GM12878 (cell line): ENCODE measurements at regions not wholly inside any gene's neighbourhood (a gene's known extent, or its start where the extent isn't known, plus 50 kb on each side); places are given as distances from the start of the nearest gene placed in this dataset.

Experiments
- ATAC-seq: fragments of 200-7000 bp; cut with Tn5 transposase; 3 replicates; pipeline ENCODE4 v1.9.1; 2020; ENCODE audit warnings: mild to moderate bottlenecking, moderate library complexity
- BruUV-seq: library from RNA; stranded (reverse); fragments of 400-500 nt; replicated peaks from 2 replicates; lab custom pipeline; 2021; lab: Mats Ljungman, UMichigan
- CTCF ChIA-PET: fragments of 300-600 bp; sonication (Branson Sonifier 250); formaldehyde crosslinking; extraction: SDS; loops from one replicate; lab custom pipeline; 2021; ENCODE audit warnings: inconsistent platforms; lab: Yijun Ruan, JAX
- POLR2A ChIA-PET: fragments of 350-600 bp; formaldehyde crosslinking; extraction: SDS; loops from one replicate; lab custom pipeline; 2021; ENCODE audit warnings: inconsistent platforms; lab: Charles Lee
- RAD21 ChIA-PET: fragments of 300-600 bp; sonication (Branson Sonifier 250); formaldehyde crosslinking; loops from one replicate; lab custom pipeline; 2023; ENCODE audit warnings: antibody characterized with exemption; ENCODE audit not compliant: unreplicated experiment; lab: Charles Lee
- SMC1A ChIA-PET: fragments of 300-600 bp; sonication (Branson Sonifier 250); formaldehyde crosslinking; loops from one replicate; lab custom pipeline; 2023; ENCODE audit not compliant: unreplicated experiment, uncharacterized antibody; lab: Charles Lee
- DNase-seq: peaks from one replicate; pipeline ENCODE4 v3.0.0-alpha.2; 2011; ENCODE audit warnings: low read depth, low spot score
- FAIRE-seq: peaks from 3 replicates; lab custom pipeline; 2011; peaks lifted over from hg19 to GRCh38; lab: Jason Lieb, UNC
- H2AFZ ChIP-seq: 2 replicates; pipeline ENCODE4 v1.6.0; 2011; ENCODE audit warnings: low read depth, low read length, control low read depth; ENCODE audit not compliant: control insufficient read depth
- H3K27ac ChIP-seq: 2 replicates; pipeline ENCODE4 v1.5.1; 2011; ENCODE audit warnings: control low read depth; ENCODE audit not compliant: control insufficient read depth, insufficient read depth
- H3K27me3 ChIP-seq, 2 experiments: replicated peaks in 1 of 2; 2 replicates each; pipeline versions ENCODE4 v1.6.0 to v1.6.1; 2011; ENCODE audit warnings: low read length in 1 of 2; ENCODE audit not compliant: control insufficient read depth in 2 of 2, insufficient read depth in 2 of 2
- H3K36me3 ChIP-seq, 2 experiments: 2 replicates each; pipeline ENCODE4 v1.5.1; 2011; ENCODE audit warnings: low read length in 1 of 2; ENCODE audit not compliant: control insufficient read depth in 2 of 2, insufficient read depth in 2 of 2
- H3K4me1 ChIP-seq: 2 replicates; pipeline ENCODE4 v1.6.1; 2011; ENCODE audit warnings: mild to moderate bottlenecking, low read length, moderate library complexity, mixed read lengths; ENCODE audit not compliant: control insufficient read depth, insufficient read depth
- H3K4me2 ChIP-seq: 2 replicates; pipeline ENCODE4 v1.6.0; 2011; ENCODE audit warnings: control low read depth; ENCODE audit not compliant: control insufficient read depth, insufficient read depth
- H3K4me3 ChIP-seq: fragments of 200-600 bp; sonication (generic); 2 replicates; pipeline ENCODE4 v1.5.1; 2016
- H3K79me2 ChIP-seq: 2 replicates; pipeline ENCODE4 v1.6.0; 2011; ENCODE audit warnings: low read length; ENCODE audit not compliant: control insufficient read depth, insufficient read depth
- H3K9ac ChIP-seq: 2 replicates; pipeline ENCODE4 v1.8.0; 2011; ENCODE audit warnings: low read length, control low read depth, mixed read lengths; ENCODE audit not compliant: control insufficient read depth, insufficient read depth
- H3K9me3 ChIP-seq: replicated peaks from 3 replicates; pipeline ENCODE4 v1.5.1; 2011; ENCODE audit warnings: mild to moderate bottlenecking, low read length; ENCODE audit not compliant: control insufficient read depth, insufficient read depth
- H4K20me1 ChIP-seq: 2 replicates; pipeline ENCODE4 v1.6.0; 2011; ENCODE audit not compliant: control insufficient read depth, insufficient read depth
- DPF2 ChIP-seq: fragments of 450-650 bp; IDR thresholded peaks from 2 replicates; pipeline ENCODE4 v1.6.1; 2017; ENCODE audit warnings: mild to moderate bottlenecking
- MYB ChIP-seq: fragments of 150-350 bp; IDR thresholded peaks from 2 replicates; pipeline ENCODE4 v1.6.1; 2014; ENCODE audit warnings: mild to moderate bottlenecking, low read depth, low read length, borderline replicate concordance
- NFIC ChIP-seq: IDR thresholded peaks from 2 replicates; pipeline ENCODE4 v1.6.1; 2012; ENCODE audit warnings: low read depth, mild to moderate bottlenecking, inconsistent platforms, low read length, moderate library complexity
- NFYB ChIP-seq: IDR thresholded peaks from 2 replicates; pipeline ENCODE4 v1.6.1; 2011; ENCODE audit warnings: low read depth, mild to moderate bottlenecking, low read length, improper control_type of control experiment, moderate library complexity; ENCODE audit not compliant: insufficient read depth
- PAX5 ChIP-seq: IDR thresholded peaks from 2 replicates; pipeline ENCODE4 v1.6.1; 2011; ENCODE audit warnings: low read depth, low read length, borderline replicate concordance
- POLR2A ChIP-seq: IDR thresholded peaks from 2 replicates; pipeline ENCODE4 v1.6.1; 2011; ENCODE audit warnings: low read depth, mild to moderate bottlenecking, low read length
- POU2F2 ChIP-seq: IDR thresholded peaks from 3 replicates; pipeline ENCODE4 v1.6.1; 2011; ENCODE audit warnings: low read depth, mild to moderate bottlenecking, low read length, borderline replicate concordance
- RUNX3 ChIP-seq: IDR thresholded peaks from 2 replicates; pipeline ENCODE4 v1.6.1; 2012; ENCODE audit warnings: low read length, inconsistent platforms
- SIX5 ChIP-seq: IDR thresholded peaks from 2 replicates; pipeline ENCODE4 v1.6.1; 2011; ENCODE audit warnings: mild to moderate bottlenecking, low read depth, low read length, moderate library complexity; ENCODE audit not compliant: severe bottlenecking
- SMARCA5 ChIP-seq: fragments of 450-650 bp; IDR thresholded peaks from 2 replicates; pipeline ENCODE4 v1.6.1; 2017; ENCODE audit warnings: mild to moderate bottlenecking
- SPI1 ChIP-seq: IDR thresholded peaks from 2 replicates; pipeline ENCODE4 v1.6.1; 2011; ENCODE audit warnings: low read depth, mild to moderate bottlenecking, low read length, moderate library complexity, borderline replicate concordance; ENCODE audit not compliant: insufficient read depth
- TCF7 ChIP-seq: IDR thresholded peaks from 2 replicates; pipeline ENCODE4 v1.6.1; 2014; ENCODE audit warnings: antibody characterized with exemption, borderline replicate concordance
- YBX1 ChIP-seq: fragments of 450-650 bp; IDR thresholded peaks from 2 replicates; pipeline ENCODE4 v1.6.1; 2016; ENCODE audit warnings: antibody characterized with exemption
- WGBS: methylation state at CpG from one replicate; pipeline ENCODE4 v1.1.6; 2016; ENCODE audit warnings: low lambda C conversion rate; ENCODE audit not compliant: insufficient replicate concordance, insufficient coverage; ENCODE audit errors: missing lambda C conversion rate; 5-methylcytosine and 5-hydroxymethylcytosine counted together
- in situ Hi-C: fragments of 300-500 bp; cut with MboI; formaldehyde crosslinking; loops from 9 replicates; pipeline ENCODE4 v1.14.3; 2018; ENCODE audit warnings: mixed read lengths
- intact Hi-C: fragments of 100-400 bp; cut with micrococcal nuclease; formaldehyde crosslinking; loops from one replicate; pipeline ENCODE4 v1.14.2; 2022; ENCODE audit not compliant: unreplicated experiment
- TF ChIP-seq, protein P1 (sequence below): IDR thresholded peaks from 2 replicates; pipeline ENCODE4 v1.6.1; 2012; ENCODE audit warnings: low read depth, low read length, improper control_type of control experiment
- TF ChIP-seq, protein P2 (sequence below): IDR thresholded peaks from 2 replicates; pipeline ENCODE4 v1.6.1; 2012; ENCODE audit warnings: low read length, inconsistent platforms
- TF ChIP-seq, protein P3 (sequence below): fragments of 150-350 bp; IDR thresholded peaks from 2 replicates; pipeline ENCODE4 v1.6.1; 2016; ENCODE audit warnings: low read depth, low read length

DNA sequence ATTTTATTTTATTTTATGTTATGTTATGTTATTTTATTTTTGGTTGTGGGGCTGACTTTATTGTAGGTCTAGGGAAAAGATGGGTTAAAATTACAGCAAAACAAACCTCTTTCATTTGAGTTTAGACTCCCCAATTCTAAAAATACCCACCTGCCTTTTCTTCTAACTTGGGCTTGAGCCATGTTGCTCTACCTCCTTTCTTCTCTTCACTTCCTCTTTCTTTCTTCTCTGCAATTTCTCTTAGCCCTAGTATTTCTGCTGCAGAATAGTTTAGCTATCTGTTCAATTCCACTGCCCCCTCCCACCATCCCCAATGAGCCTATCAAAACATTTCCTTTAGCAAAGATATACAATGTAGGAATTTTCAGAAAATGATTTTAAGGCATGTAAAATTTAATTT lies 653.3 kb downstream of the ARAP2 start:
- ChIA-PET POLR2A (no interaction called here), RAD21 (no interaction called here), CTCF (no interaction called here), SMC1A (interaction anchor here (1.1 to 2.1 kb wide), 2 partner anchors 10 to 137 kb away, joined by 3 to 5 read pairs; no protein-coding TSS in a partner anchor)
- Histone ChIP-seq H3K27ac (no peak overlapping the region), H3K27me3 (no peaks in the 10 kb centered on the region), H3K36me3 (no peaks in the 10 kb centered on the region), H4K20me1 (no peaks in the 10 kb centered on the region), H3K79me2 (no peaks in the 10 kb centered on the region), H3K4me1 (no peaks in the 10 kb centered on the region), H3K9ac (no peak overlapping the region), H3K9me3 (no peaks in the 10 kb centered on the region), H3K4me3 (no peak overlapping the region), H2AFZ (no peak overlapping the region), H3K4me2 (no peak overlapping the region)
- no TSS peak for BruUV-seq
- no peak for DNase-seq
- in situ Hi-C loops (no loop called here), intact Hi-C loops (no loop called here)
- no peak for FAIRE-seq
- no peak for TF ChIP-seq TCF7
- TF ChIP-seq PAX5: no peak
- no peak for TF ChIP-seq SMARCA5
- TF ChIP-seq SPI1: 0 out of 2 replicates have a peak, but pooled peaks have one; percentile 25
- TF ChIP-seq POU2F2: no peak
- no peak for TF ChIP-seq POLR2A
- no peak for TF ChIP-seq NFYB
- TF ChIP-seq DPF2: no peak
- TF ChIP-seq, protein P1, sequence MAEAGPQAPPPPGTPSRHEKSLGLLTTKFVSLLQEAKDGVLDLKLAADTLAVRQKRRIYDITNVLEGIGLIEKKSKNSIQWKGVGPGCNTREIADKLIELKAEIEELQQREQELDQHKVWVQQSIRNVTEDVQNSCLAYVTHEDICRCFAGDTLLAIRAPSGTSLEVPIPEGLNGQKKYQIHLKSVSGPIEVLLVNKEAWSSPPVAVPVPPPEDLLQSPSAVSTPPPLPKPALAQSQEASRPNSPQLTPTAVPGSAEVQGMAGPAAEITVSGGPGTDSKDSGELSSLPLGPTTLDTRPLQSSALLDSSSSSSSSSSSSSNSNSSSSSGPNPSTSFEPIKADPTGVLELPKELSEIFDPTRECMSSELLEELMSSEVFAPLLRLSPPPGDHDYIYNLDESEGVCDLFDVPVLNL: no peak
- no peak for ATAC-seq

DNA sequence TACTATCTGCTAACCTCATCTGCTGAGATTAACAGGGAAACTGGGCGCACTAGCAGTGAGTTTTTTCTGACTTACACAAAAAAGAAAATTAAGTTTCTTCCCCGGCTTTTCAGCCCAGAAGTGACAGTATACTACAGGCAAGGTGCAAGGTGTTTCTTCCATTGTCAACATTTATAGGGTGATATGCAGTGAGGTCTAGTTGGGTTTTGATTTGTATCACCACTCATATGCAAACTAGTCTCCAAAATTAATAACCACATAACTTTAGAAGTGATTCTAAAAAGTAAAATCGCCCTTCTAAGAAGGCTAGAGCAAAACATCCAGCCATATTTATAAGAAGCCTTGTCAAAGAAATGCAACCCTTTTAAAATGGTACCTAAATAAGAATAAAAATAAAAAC lies 640.1 kb downstream of the ARAP2 start:
- Histone ChIP-seq H2AFZ (no peak overlapping the region), H3K27me3 (no peaks in the 10 kb centered on the region), H3K9me3 (no peaks in the 10 kb centered on the region), H3K36me3 (no peaks in the 10 kb centered on the region), H3K79me2 (no peaks in the 10 kb centered on the region), H3K27ac (no peak overlapping the region), H3K4me2 (no peak overlapping the region), H3K4me3 (no peak overlapping the region), H4K20me1 (no peaks in the 10 kb centered on the region), H3K9ac (no peak overlapping the region), H3K4me1 (no peaks in the 10 kb centered on the region)
- ChIA-PET CTCF (no interaction called here), RAD21 (no interaction called here), SMC1A (no interaction called here), POLR2A (no interaction called here)
- in situ Hi-C loops (no loop called here), intact Hi-C loops (no loop called here)
- no TSS peak for BruUV-seq
- peak; percentile 70 for ATAC-seq
- 26% methylated on average over 3 of the region's 3 CpGs for WGBS
- no peak for DNase-seq
- FAIRE-seq: no peak
- TF ChIP-seq, protein P2, sequence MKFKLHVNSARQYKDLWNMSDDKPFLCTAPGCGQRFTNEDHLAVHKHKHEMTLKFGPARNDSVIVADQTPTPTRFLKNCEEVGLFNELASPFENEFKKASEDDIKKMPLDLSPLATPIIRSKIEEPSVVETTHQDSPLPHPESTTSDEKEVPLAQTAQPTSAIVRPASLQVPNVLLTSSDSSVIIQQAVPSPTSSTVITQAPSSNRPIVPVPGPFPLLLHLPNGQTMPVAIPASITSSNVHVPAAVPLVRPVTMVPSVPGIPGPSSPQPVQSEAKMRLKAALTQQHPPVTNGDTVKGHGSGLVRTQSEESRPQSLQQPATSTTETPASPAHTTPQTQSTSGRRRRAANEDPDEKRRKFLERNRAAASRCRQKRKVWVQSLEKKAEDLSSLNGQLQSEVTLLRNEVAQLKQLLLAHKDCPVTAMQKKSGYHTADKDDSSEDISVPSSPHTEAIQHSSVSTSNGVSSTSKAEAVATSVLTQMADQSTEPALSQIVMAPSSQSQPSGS: no peak
- TF ChIP-seq NFIC: 0 out of 2 replicates have a peak, but pooled peaks have one; percentile 23
- TF ChIP-seq YBX1: no peak
- no peak for TF ChIP-seq MYB
- TF ChIP-seq, protein P3, sequence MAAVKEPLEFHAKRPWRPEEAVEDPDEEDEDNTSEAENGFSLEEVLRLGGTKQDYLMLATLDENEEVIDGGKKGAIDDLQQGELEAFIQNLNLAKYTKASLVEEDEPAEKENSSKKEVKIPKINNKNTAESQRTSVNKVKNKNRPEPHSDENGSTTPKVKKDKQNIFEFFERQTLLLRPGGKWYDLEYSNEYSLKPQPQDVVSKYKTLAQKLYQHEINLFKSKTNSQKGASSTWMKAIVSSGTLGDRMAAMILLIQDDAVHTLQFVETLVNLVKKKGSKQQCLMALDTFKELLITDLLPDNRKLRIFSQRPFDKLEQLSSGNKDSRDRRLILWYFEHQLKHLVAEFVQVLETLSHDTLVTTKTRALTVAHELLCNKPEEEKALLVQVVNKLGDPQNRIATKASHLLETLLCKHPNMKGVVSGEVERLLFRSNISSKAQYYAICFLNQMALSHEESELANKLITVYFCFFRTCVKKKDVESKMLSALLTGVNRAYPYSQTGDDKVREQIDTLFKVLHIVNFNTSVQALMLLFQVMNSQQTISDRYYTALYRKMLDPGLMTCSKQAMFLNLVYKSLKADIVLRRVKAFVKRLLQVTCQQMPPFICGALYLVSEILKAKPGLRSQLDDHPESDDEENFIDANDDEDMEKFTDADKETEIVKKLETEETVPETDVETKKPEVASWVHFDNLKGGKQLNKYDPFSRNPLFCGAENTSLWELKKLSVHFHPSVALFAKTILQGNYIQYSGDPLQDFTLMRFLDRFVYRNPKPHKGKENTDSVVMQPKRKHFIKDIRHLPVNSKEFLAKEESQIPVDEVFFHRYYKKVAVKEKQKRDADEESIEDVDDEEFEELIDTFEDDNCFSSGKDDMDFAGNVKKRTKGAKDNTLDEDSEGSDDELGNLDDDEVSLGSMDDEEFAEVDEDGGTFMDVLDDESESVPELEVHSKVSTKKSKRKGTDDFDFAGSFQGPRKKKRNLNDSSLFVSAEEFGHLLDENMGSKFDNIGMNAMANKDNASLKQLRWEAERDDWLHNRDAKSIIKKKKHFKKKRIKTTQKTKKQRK: no peak
- TF ChIP-seq RUNX3: peak; percentile 38; the same call in 1 of the 2 replicates
- TF ChIP-seq SIX5: no peak
